Progenitor cell of endocrine pancreas (in vitro differentiated cells): ENCODE measurements at regions not wholly inside any gene's neighbourhood (a gene's known extent, or its start where the extent isn't known, plus 50 kb on each side); places are given as distances from the start of the nearest gene placed in this dataset.

Source experiments
- DNase-seq: peaks from one replicate; pipeline ENCODE4 v3.0.0; 2021; ENCODE audit warnings: low spot score; ENCODE audit not compliant: unreplicated experiment
- H3K27ac Mint-ChIP-seq: 2 replicates; pipeline ENCODE4 v1.8.0; 2021; ENCODE audit warnings: mild to moderate bottlenecking, moderate library complexity, mixed read lengths
- H3K27me3 Mint-ChIP-seq: 2 replicates; pipeline ENCODE4 v1.8.0; 2021; ENCODE audit warnings: mixed read lengths
- H3K36me3 Mint-ChIP-seq: 2 replicates; pipeline ENCODE4 v1.8.0; 2022; ENCODE audit warnings: mixed read lengths; ENCODE audit not compliant: insufficient read depth
- H3K4me1 Mint-ChIP-seq: 2 replicates; pipeline ENCODE4 v1.8.0; 2021; ENCODE audit warnings: low read depth, mixed read lengths
- H3K4me3 Mint-ChIP-seq: 2 replicates; pipeline ENCODE4 v1.8.0; 2021; ENCODE audit warnings: low read depth, mild to moderate bottlenecking, moderate library complexity, mixed read lengths
- H3K9me3 Mint-ChIP-seq: 2 replicates; pipeline ENCODE4 v1.8.0; 2021; ENCODE audit warnings: low read depth, mixed read lengths
- CTCF ChIP-seq: fragments of 200-600 bp; sonication (generic); IDR thresholded peaks from one replicate; pipeline ENCODE4 v1.5.0; 2021; ENCODE audit warnings: antibody characterized with exemption, mild to moderate bottlenecking; ENCODE audit not compliant: unreplicated experiment

- no peak for DNase-seq
- Mint-ChIP-seq H3K4me1 (no peaks in the 10 kb centered on the region), H3K4me3 (no peak overlapping the region), H3K36me3 (no peaks in the 10 kb centered on the region), H3K27ac (no peak overlapping the region), H3K9me3 (no peaks in the 10 kb centered on the region), H3K27me3 (peaks cover 3% of the 10 kb centered on the region)
- TF ChIP-seq CTCF: peak; percentile 80
Measured at GRCh38 chr1:70509996-70510876, 99.2 kb downstream of the CTH start.

- no peaks in the 10 kb centered on the region for H3K36me3 Mint-ChIP-seq
- no peak for DNase-seq
- H3K27me3 Mint-ChIP-seq: no peaks in the 10 kb centered on the region
- H3K4me3 Mint-ChIP-seq: no peak overlapping the region
- no peak overlapping the region for H3K27ac Mint-ChIP-seq
- no peaks in the 10 kb centered on the region for H3K9me3 Mint-ChIP-seq
- no peak for TF ChIP-seq CTCF
- H3K4me1 Mint-ChIP-seq: peaks cover 9% of the 10 kb centered on the region
Measured at GRCh38 chr1:70517444-70517843, 106.4 kb downstream of the CTH start.

GRCh38 chr1:70518106-70518505 lies 107.0 kb downstream of the CTH start:
- no peaks in the 10 kb centered on the region for H3K9me3 Mint-ChIP-seq
- TF ChIP-seq CTCF: no peak
- DNase-seq: no peak
- no peak overlapping the region for H3K4me3 Mint-ChIP-seq
- H3K36me3 Mint-ChIP-seq: no peaks in the 10 kb centered on the region
- H3K27me3 Mint-ChIP-seq: no peaks in the 10 kb centered on the region
- H3K4me1 Mint-ChIP-seq: peaks cover 9% of the 10 kb centered on the region
- H3K27ac Mint-ChIP-seq: no peak overlapping the region

- H3K4me1 Mint-ChIP-seq: peaks cover 3% of the 10 kb centered on the region
- no peaks in the 10 kb centered on the region for H3K36me3 Mint-ChIP-seq
- H3K27ac Mint-ChIP-seq: no peak overlapping the region
- peaks cover 14% of the 10 kb centered on the region for H3K27me3 Mint-ChIP-seq
- no peak overlapping the region for H3K4me3 Mint-ChIP-seq
- TF ChIP-seq CTCF: peak; percentile 72
- no peak for DNase-seq
- H3K9me3 Mint-ChIP-seq: no peaks in the 10 kb centered on the region
Measured at GRCh38 chr1:70528590-70529333, 117.7 kb downstream of the CTH start.

GRCh38 chr1:70536708-70537366 lies 125.8 kb downstream of the CTH start:
- Mint-ChIP-seq H3K36me3 (no peaks in the 10 kb centered on the region), H3K27ac (no peak overlapping the region), H3K9me3 (no peaks in the 10 kb centered on the region), H3K4me3 (no peak overlapping the region), H3K27me3 (peaks cover 2% of the 10 kb centered on the region), H3K4me1 (peaks cover 5% of the 10 kb centered on the region)
- TF ChIP-seq CTCF: no peak
- no peak for DNase-seq
